Natural killer cell (primary cell): ENCODE measurements at regions not wholly inside any gene's neighbourhood (a gene's known extent, or its start where the extent isn't known, plus 50 kb on each side); places are given as distances from the start of the nearest gene placed in this dataset.

Source experiments
- ATAC-seq, 3 donors: fragments of 150-1000 bp in 2 of 3; fragments of 200-7000 bp in 1 of 3; cut with Tn5 transposase; 1 replicate in 1 of 3; 2 replicates in 2 of 3; pipeline ENCODE4 v1.10.0; 2021; ENCODE audit warnings: mild to moderate bottlenecking in 2 of 3, moderate library complexity in 2 of 3
- DNase-seq, 2 donors: peaks; one replicate each; pipeline versions ENCODE4 v3.0.0 to v3.0.0-alpha.2; 2013 to 2021; ENCODE audit warnings: mixed read lengths in 1 of 2
- H3K27ac ChIP-seq: one replicate; pipeline ENCODE4 v1.5.1; 2013; ENCODE audit warnings: mild to moderate bottlenecking, low read length
- H3K27me3 ChIP-seq: one replicate; pipeline ENCODE4 v1.6.1; 2013; ENCODE audit warnings: low read length; ENCODE audit not compliant: control insufficient read depth, insufficient read depth
- H3K36me3 ChIP-seq: one replicate; pipeline ENCODE4 v1.6.1; 2013; ENCODE audit warnings: low read length; ENCODE audit not compliant: control insufficient read depth, insufficient read depth
- H3K4me1 ChIP-seq: one replicate; pipeline ENCODE4 v1.6.1; 2013; ENCODE audit warnings: low read length; ENCODE audit not compliant: control insufficient read depth, insufficient read depth
- H3K4me3 ChIP-seq: one replicate; pipeline ENCODE4 v1.5.1; 2013; ENCODE audit warnings: low read length
- H3K9me3 ChIP-seq: one replicate; pipeline ENCODE4 v1.6.1; 2013; ENCODE audit warnings: low read length; ENCODE audit not compliant: control insufficient read depth, insufficient read depth
- H3K27ac Mint-ChIP-seq, 2 donors: one replicate each; pipeline ENCODE4 v1.8.0; 2022; ENCODE audit warnings: mild to moderate bottlenecking in 2 of 2, mixed read lengths in 2 of 2, moderate library complexity in 1 of 2
- H3K27me3 Mint-ChIP-seq, 2 donors: one replicate each; pipeline ENCODE4 v1.8.0; 2022; ENCODE audit warnings: low read depth in 2 of 2, mixed read lengths in 2 of 2
- H3K36me3 Mint-ChIP-seq: one replicate; pipeline ENCODE4 v1.8.0; 2022; ENCODE audit warnings: mixed read lengths
- H3K4me1 Mint-ChIP-seq, 2 donors: one replicate each; pipeline ENCODE4 v1.8.0; 2022; ENCODE audit warnings: mixed read lengths in 2 of 2
- H3K4me3 Mint-ChIP-seq: one replicate; pipeline ENCODE4 v1.8.0; 2022; ENCODE audit warnings: mild to moderate bottlenecking, moderate library complexity, mixed read lengths
- H3K9me3 Mint-ChIP-seq, 2 donors: one replicate each; pipeline ENCODE4 v1.8.0; 2022; ENCODE audit warnings: mixed read lengths in 2 of 2
- CTCF ChIP-seq: fragments of 200-600 bp; IDR thresholded peaks from one replicate; pipeline ENCODE4 v1.8.0; 2022; ENCODE audit warnings: antibody characterized with exemption
- WGBS: methylation state at CpG from one replicate; pipeline ENCODE4 v1.1.7; 2013; ENCODE audit warnings: missing lambda C conversion rate; ENCODE audit not compliant: insufficient coverage; 5-methylcytosine and 5-hydroxymethylcytosine counted together
- intact Hi-C: fragments of 100-400 bp; cut with micrococcal nuclease; formaldehyde crosslinking; loops from one replicate; pipeline ENCODE4 v1.14.2; 2022

GRCh38 chr16:65725156-65725845, 603.4 kb upstream of the CDH11 start:
- intact Hi-C loops, result no loop called here
- Histone ChIP-seq H3K36me3 (no peaks in the 10 kb centered on the region), H3K4me3 (no peak overlapping the region), H3K9me3 (no peaks in the 10 kb centered on the region), H3K27ac (no peak overlapping the region), H3K27me3 (peaks cover 2% of the 10 kb centered on the region), H3K4me1 (no peaks in the 10 kb centered on the region)
- H3K4me1 Mint-ChIP-seq, result no peaks in the 10 kb centered on the region
- WGBS, result 75% methylated on average over 5 of the region's 5 CpGs
- H3K27me3 Mint-ChIP-seq, result peaks cover 10 to 19% of the 10 kb centered on the region in 2 donors
- H3K4me3 Mint-ChIP-seq, result no peak overlapping the region
- no peak overlapping the region for H3K27ac Mint-ChIP-seq
- no peaks in the 10 kb centered on the region for H3K9me3 Mint-ChIP-seq
- H3K36me3 Mint-ChIP-seq, result no peaks in the 10 kb centered on the region
- TF ChIP-seq CTCF, result no peak
- ATAC-seq (no peak), DNase-seq (peak in 1 of 2 donors; percentile 1)

GRCh38 chr16:65722429-65722828, 600.6 kb upstream of the CDH11 start:
- no peak overlapping the region for H3K4me3 Mint-ChIP-seq
- H3K4me1 Mint-ChIP-seq, result no peaks in the 10 kb centered on the region
- Histone ChIP-seq H3K9me3 (no peaks in the 10 kb centered on the region), H3K4me1 (no peaks in the 10 kb centered on the region), H3K27ac (no peak overlapping the region), H3K27me3 (no peaks in the 10 kb centered on the region), H3K4me3 (no peak overlapping the region), H3K36me3 (no peaks in the 10 kb centered on the region)
- H3K27ac Mint-ChIP-seq, result no peak overlapping the region
- peaks cover 6 to 24% of the 10 kb centered on the region in 2 donors for H3K27me3 Mint-ChIP-seq
- TF ChIP-seq CTCF, result no peak
- no peaks in the 10 kb centered on the region for H3K9me3 Mint-ChIP-seq
- no peaks in the 10 kb centered on the region for H3K36me3 Mint-ChIP-seq
- ATAC-seq (no peak), DNase-seq (no peak)
- intact Hi-C loops, result no loop called here
- 96% methylated on average over 7 of the region's 7 CpGs for WGBS

GRCh38 chr16:65717846-65718245, 596.0 kb upstream of the CDH11 start:
- DNase-seq (no peak), ATAC-seq (no peak)
- no peak overlapping the region for H3K27ac Mint-ChIP-seq
- H3K27ac ChIP-seq, result no peak overlapping the region
- no peaks in the 10 kb centered on the region for H3K9me3 Mint-ChIP-seq
- H3K9me3 ChIP-seq, result no peaks in the 10 kb centered on the region
- intact Hi-C loops, result no loop called here
- H3K36me3 ChIP-seq, result no peaks in the 10 kb centered on the region
- no peaks in the 10 kb centered on the region for H3K4me1 ChIP-seq
- H3K27me3 ChIP-seq, result no peaks in the 10 kb centered on the region
- H3K36me3 Mint-ChIP-seq, result no peaks in the 10 kb centered on the region
- no peak overlapping the region for H3K4me3 Mint-ChIP-seq
- no peaks in the 10 kb centered on the region for H3K4me1 Mint-ChIP-seq
- H3K4me3 ChIP-seq, result no peak overlapping the region
- 92% methylated on average over 3 of the region's 3 CpGs for WGBS
- no peak for TF ChIP-seq CTCF
- peaks cover 3 to 14% of the 10 kb centered on the region in 2 donors for H3K27me3 Mint-ChIP-seq
